Mesenchymal stem cell (in vitro differentiated cells and primary cell): ENCODE measurements at regions not wholly inside any gene's neighbourhood (a gene's known extent, or its start where the extent isn't known, plus 50 kb on each side); places are given as distances from the start of the nearest gene placed in this dataset.
"Not testable (repeated sequence)": the region's sequence is repeated elsewhere in the genome, so short reads cannot be mapped to it uniquely, and the experiment has no call there.

Experiments
- DNase-seq: peaks from one replicate; pipeline ENCODE4 v3.0.0-alpha.2; 2013
- H2AFZ ChIP-seq: one replicate; pipeline ENCODE4 v1.6.1; 2013; ENCODE audit warnings: low read depth, mild to moderate bottlenecking, control low read depth, inconsistent platforms, low read length, moderate library complexity
- H2AK5ac ChIP-seq: 2 replicates; pipeline ENCODE4 v1.6.1; 2013; ENCODE audit warnings: low read length, moderate library complexity, mild to moderate bottlenecking, inconsistent platforms; ENCODE audit not compliant: severe bottlenecking
- H2BK120ac ChIP-seq: one replicate; pipeline ENCODE4 v1.6.1; 2013; ENCODE audit warnings: low read depth, mild to moderate bottlenecking, inconsistent platforms, low read length, moderate library complexity
- H2BK12ac ChIP-seq, 2 experiments: one replicate each; pipeline ENCODE4 v1.6.1; 2013; ENCODE audit warnings: inconsistent platforms in 2 of 2, low read length in 2 of 2, mild to moderate bottlenecking in 2 of 2, moderate library complexity in 2 of 2, control low read depth in 1 of 2
- H2BK15ac ChIP-seq: one replicate; pipeline ENCODE4 v1.6.1; 2013; ENCODE audit warnings: mild to moderate bottlenecking, low read depth, inconsistent platforms; ENCODE audit not compliant: poor library complexity, severe bottlenecking
- H2BK5ac ChIP-seq: 2 replicates; pipeline ENCODE4 v1.6.1; 2013; ENCODE audit warnings: low read depth, mild to moderate bottlenecking, low read length, control low read depth, inconsistent platforms; ENCODE audit not compliant: poor library complexity, severe bottlenecking
- H3K14ac ChIP-seq, 2 experiments: one replicate each; pipeline ENCODE4 v1.6.1; 2013; ENCODE audit warnings: inconsistent platforms in 2 of 2, low read length in 2 of 2, control low read depth in 1 of 2, mild to moderate bottlenecking in 1 of 2, moderate library complexity in 1 of 2
- H3K18ac ChIP-seq, 2 experiments: one replicate each; pipeline ENCODE4 v1.6.1; 2013; ENCODE audit warnings: inconsistent platforms in 2 of 2, low read length in 2 of 2, control low read depth in 1 of 2, low read depth in 1 of 2, mild to moderate bottlenecking in 1 of 2
- H3K23ac ChIP-seq, 2 experiments: one replicate each; pipeline ENCODE4 v1.6.1; 2013; ENCODE audit warnings: inconsistent platforms in 2 of 2, low read length in 2 of 2, mild to moderate bottlenecking in 2 of 2, moderate library complexity in 2 of 2, control low read depth in 1 of 2
- H3K27ac ChIP-seq: 2 replicates; pipeline ENCODE4 v1.5.1; 2013; ENCODE audit warnings: mild to moderate bottlenecking, moderate library complexity, low read length, control low read depth, inconsistent platforms; ENCODE audit not compliant: poor library complexity, severe bottlenecking
- H3K27me3 ChIP-seq, 2 experiments: 2 replicates each; pipeline versions ENCODE4 v1.6.1 to v1.7.0; 2013; ENCODE audit warnings: low read length in 2 of 2, mild to moderate bottlenecking in 2 of 2, moderate library complexity in 2 of 2, control low read depth in 1 of 2, inconsistent platforms in 1 of 2; ENCODE audit not compliant: control insufficient read depth in 1 of 2, insufficient read depth in 1 of 2
- H3K36me3 ChIP-seq, 2 experiments: 2 replicates each; pipeline versions ENCODE4 v1.6.1 to v1.7.0; 2013; ENCODE audit warnings: low read length in 2 of 2, control low read depth in 1 of 2, inconsistent platforms in 1 of 2, low read depth in 1 of 2, mild to moderate bottlenecking in 1 of 2; ENCODE audit not compliant: insufficient read depth in 2 of 2, control insufficient read depth in 1 of 2
- H3K4ac ChIP-seq, 2 experiments: one replicate each; pipeline ENCODE4 v1.6.1; 2013; ENCODE audit warnings: inconsistent platforms in 2 of 2, low read length in 2 of 2, mild to moderate bottlenecking in 2 of 2, moderate library complexity in 2 of 2, control low read depth in 1 of 2, low read depth in 1 of 2
- H3K4me1 ChIP-seq: 2 replicates; pipeline ENCODE4 v1.6.1; 2013; ENCODE audit warnings: low read depth, low read length, control low read depth; ENCODE audit not compliant: control insufficient read depth, insufficient read depth
- H3K4me2 ChIP-seq: 2 replicates; pipeline ENCODE4 v1.6.1; 2013; ENCODE audit warnings: low read length, mild to moderate bottlenecking, inconsistent platforms; ENCODE audit not compliant: poor library complexity, severe bottlenecking
- H3K4me3 ChIP-seq, 2 experiments: 2 replicates each; pipeline versions ENCODE4 v1.5.1 to v1.7.0; 2013; ENCODE audit warnings: low read length in 2 of 2, mild to moderate bottlenecking in 2 of 2, control low read depth in 1 of 2, low read depth in 1 of 2; ENCODE audit not compliant: insufficient read depth in 1 of 2
- H3K79me1 ChIP-seq: replicated peaks from 2 replicates; pipeline ENCODE4 v1.6.1; 2013; ENCODE audit warnings: mild to moderate bottlenecking, control low read depth, low read length, inconsistent platforms; ENCODE audit not compliant: poor library complexity, severe bottlenecking
- H3K9ac ChIP-seq: 2 replicates; pipeline ENCODE4 v1.7.0; 2013; ENCODE audit warnings: mild to moderate bottlenecking, low read length, moderate library complexity
- H3K9me3 ChIP-seq: 2 replicates; pipeline ENCODE4 v1.7.0; 2013; ENCODE audit warnings: mild to moderate bottlenecking, low read length; ENCODE audit not compliant: control insufficient read depth
- H4K8ac ChIP-seq: one replicate; pipeline ENCODE4 v1.6.1; 2013; ENCODE audit warnings: inconsistent platforms, mild to moderate bottlenecking, low read length, moderate library complexity
- H4K91ac ChIP-seq: one replicate; pipeline ENCODE4 v1.6.1; 2013; ENCODE audit warnings: mild to moderate bottlenecking, low read length, inconsistent platforms
- WGBS: methylation state at CpG from one replicate; pipeline ENCODE4 v1.1.7; 2013; ENCODE audit warnings: mixed read lengths; 5-methylcytosine and 5-hydroxymethylcytosine counted together

- no peak overlapping the region for H4K8ac ChIP-seq
- no peak overlapping the region for H2BK12ac ChIP-seq
- H3K4me3 ChIP-seq, result no peak overlapping the region
- no peak overlapping the region for H3K9ac ChIP-seq
- no peak overlapping the region for H3K4ac ChIP-seq
- peaks cover 10% of the 10 kb centered on the region for H3K4me1 ChIP-seq
- H3K4me2 ChIP-seq, result no peak overlapping the region
- H3K14ac ChIP-seq, result no peak overlapping the region
- no peaks in the 10 kb centered on the region for H3K9me3 ChIP-seq
- no peak overlapping the region for H2BK120ac ChIP-seq
- no peaks in the 10 kb centered on the region for H3K79me1 ChIP-seq
- H2AFZ ChIP-seq, result no peak overlapping the region
- no peak overlapping the region for H4K91ac ChIP-seq
- H3K27ac ChIP-seq, result no peak overlapping the region
- peaks cover 21 to 31% of the 10 kb centered on the region in 2 experiments for H3K27me3 ChIP-seq
- H3K36me3 ChIP-seq, result no peaks in the 10 kb centered on the region
- H3K23ac ChIP-seq, result no peak overlapping the region
- no peak overlapping the region for H3K18ac ChIP-seq
- DNase-seq, result no peak
- H2BK5ac ChIP-seq, result no peak overlapping the region
- WGBS, result 84% methylated on average over 7 of the region's 7 CpGs
- H2AK5ac ChIP-seq, result no peak overlapping the region
- no peak overlapping the region for H2BK15ac ChIP-seq
Measured at GRCh38 chr12:11497438-11497837, 102.1 kb upstream of the PRB2 start.

GRCh38 chr12:11497995-11498394 is 102.6 kb upstream of the PRB2 start:
- H3K9ac ChIP-seq, result no peak overlapping the region
- WGBS, result 81% methylated on average over 4 of the region's 4 CpGs

GRCh38 chr12:11498574-11498973 is 103.2 kb upstream of the PRB2 start:
- 41% methylated on average over 3 of the region's 3 CpGs for WGBS

More at GRCh38 chr12:11497995-11498394, 102.6 kb upstream of the PRB2 start:
- Histone ChIP-seq H3K27ac (no peak overlapping the region), H3K23ac (no peak overlapping the region), H2AK5ac (no peak overlapping the region), H3K14ac (no peak overlapping the region), H3K4ac (no peak overlapping the region), H2BK15ac (no peak overlapping the region), H3K4me1 (peaks cover 10% of the 10 kb centered on the region), H2BK120ac (no peak overlapping the region), H3K9me3 (no peaks in the 10 kb centered on the region), H3K4me3 (no peak overlapping the region), H3K27me3 (peaks cover 21 to 27% of the 10 kb centered on the region in 2 experiments), H3K36me3 (no peaks in the 10 kb centered on the region), H3K4me2 (no peak overlapping the region), H2BK12ac (no peak overlapping the region), H4K8ac (no peak overlapping the region), H2BK5ac (no peak overlapping the region), H4K91ac (no peak overlapping the region), H2AFZ (no peak overlapping the region), H3K79me1 (no peaks in the 10 kb centered on the region), H3K18ac (no peak overlapping the region)
- DNase-seq, result no peak

GRCh38 chr12:11499806-11500187 is 104.4 kb upstream of the PRB2 start:
- Histone ChIP-seq H3K9me3 (no peaks in the 10 kb centered on the region), H3K4me1 (peaks cover 10% of the 10 kb centered on the region), H3K9ac (no peak overlapping the region), H2AFZ (no peak overlapping the region), H3K18ac (no peak overlapping the region), H3K27me3 (peaks cover 21 to 36% of the 10 kb centered on the region in 2 experiments), H3K36me3 (no peaks in the 10 kb centered on the region), H3K4me3 (no peak overlapping the region), H3K23ac (no peak overlapping the region), H3K14ac (no peak overlapping the region), H4K91ac (no peak overlapping the region), H2BK5ac (no peak overlapping the region), H2BK120ac (no peak overlapping the region), H3K4me2 (no peak overlapping the region), H2AK5ac (no peak overlapping the region), H2BK12ac (no peak overlapping the region), H3K79me1 (no peaks in the 10 kb centered on the region), H3K27ac (no peak overlapping the region), H2BK15ac (no peak overlapping the region), H4K8ac (no peak overlapping the region), H3K4ac (no peak overlapping the region)
- 69% methylated on average over 11 of the region's 11 CpGs for WGBS
- no peak for DNase-seq

More at GRCh38 chr12:11498574-11498973, 103.2 kb upstream of the PRB2 start:
- H3K4ac ChIP-seq, H3K27ac ChIP-seq, H3K79me1 ChIP-seq, H2AFZ ChIP-seq, H3K9me3 ChIP-seq, H3K4me3 ChIP-seq, H2BK120ac ChIP-seq, H2BK12ac ChIP-seq, H2AK5ac ChIP-seq, H3K36me3 ChIP-seq, H3K14ac ChIP-seq, DNase-seq, H3K23ac ChIP-seq, H4K8ac ChIP-seq, H3K9ac ChIP-seq, H2BK15ac ChIP-seq, H3K4me2 ChIP-seq, H3K4me1 ChIP-seq, H3K18ac ChIP-seq, H2BK5ac ChIP-seq, H4K91ac ChIP-seq: not testable (repeated sequence)
- H3K27me3 ChIP-seq, result peaks cover 21 to 27% of the 10 kb centered on the region in 2 experiments
